B cell (primary cell): ENCODE measurements at regions not wholly inside any gene's neighbourhood (a gene's known extent, or its start where the extent isn't known, plus 50 kb on each side); places are given as distances from the start of the nearest gene placed in this dataset.

Experiments
- ATAC-seq: fragments of 200-7000 bp; cut with Tn5 transposase; one replicate; pipeline ENCODE4 v1.10.0; 2021; ENCODE audit warnings: low read depth, mild to moderate bottlenecking, moderate number of reproducible peaks, moderate library complexity
- CTCF ChIA-PET: fragments of 350-600 bp; sonication (Branson Sonifier 250); formaldehyde crosslinking; loops from one replicate; lab custom pipeline; 2021; ENCODE audit warnings: antibody characterized with exemption, inconsistent platforms; lab: Charles Lee
- POLR2A ChIA-PET: fragments of 350-600 bp; sonication (Branson Sonifier 250); formaldehyde crosslinking; loops from one replicate; lab custom pipeline; 2021; ENCODE audit warnings: antibody characterized with exemption; lab: Charles Lee
- DNase-seq: peaks from one replicate; pipeline ENCODE4 v3.0.0; 2013
- H2AFZ ChIP-seq: 2 replicates; pipeline ENCODE4 v1.6.1; 2012; ENCODE audit warnings: mild to moderate bottlenecking, low read depth, low read length; ENCODE audit not compliant: insufficient read depth, poor library complexity, severe bottlenecking
- H3K27ac ChIP-seq, 2 donors: 1 replicate in 1 of 2; 2 replicates in 1 of 2; pipeline ENCODE4 v1.5.1; 2012 to 2013; ENCODE audit warnings: low read length in 2 of 2, mild to moderate bottlenecking in 2 of 2, moderate library complexity in 1 of 2
- H3K27me3 ChIP-seq, 4 experiments: fragments of 200-600 bp in 1 of 4; sonication (generic) in 1 of 4; replicated peaks in 1 of 4; 1 replicate in 2 of 4; 2 replicates in 2 of 4; pipeline versions ENCODE4 v1.6.1 to v1.7.0; 2013 to 2016; ENCODE audit warnings: low read length in 3 of 4, mild to moderate bottlenecking in 2 of 4, mixed read lengths in 1 of 4, moderate library complexity in 1 of 4; ENCODE audit not compliant: insufficient read depth in 4 of 4, control insufficient read depth in 3 of 4; ENCODE audit errors: control extremely low read depth in 1 of 4
- H3K36me3 ChIP-seq, 2 experiments: replicated peaks in 1 of 2; 1 replicate in 1 of 2; 2 replicates in 1 of 2; pipeline versions ENCODE4 v1.6.1 to v1.7.1; 2013; ENCODE audit warnings: low read length in 1 of 2; ENCODE audit not compliant: insufficient read depth in 2 of 2, control insufficient read depth in 1 of 2; ENCODE audit errors: control extremely low read depth in 1 of 2, extremely low read depth in 1 of 2
- H3K4me1 ChIP-seq, 2 donors: fragments of 200-600 bp in 1 of 2; sonication (generic) in 1 of 2; 1 replicate in 1 of 2; 2 replicates in 1 of 2; pipeline versions ENCODE4 v1.5.1 to v1.6.1; 2013 to 2017; ENCODE audit warnings: low read length in 2 of 2; ENCODE audit not compliant: control insufficient read depth in 2 of 2, insufficient read depth in 2 of 2
- H3K4me2 ChIP-seq: replicated peaks from 2 replicates; pipeline ENCODE3; 2012; ENCODE audit warnings: mild to moderate bottlenecking, low read depth, low read length; ENCODE audit not compliant: poor library complexity, severe bottlenecking
- H3K4me3 ChIP-seq, 5 experiments: fragments of 200-600 bp in 1 of 5; sonication (generic) in 1 of 5; 1 replicate in 3 of 5; 2 replicates in 2 of 5; pipeline versions ENCODE4 v1.5.1 to v1.7.0; 2011 to 2016; ENCODE audit warnings: low read length in 4 of 5, mild to moderate bottlenecking in 4 of 5, low read depth in 2 of 5, control low read depth in 1 of 5, moderate library complexity in 1 of 5; ENCODE audit not compliant: insufficient read depth in 1 of 5; ENCODE audit errors: control extremely low read depth in 1 of 5, extremely low read depth in 1 of 5
- H3K79me2 ChIP-seq: fragments of 200-600 bp; sonication (generic); one replicate; pipeline ENCODE4 v1.6.0; 2016; ENCODE audit warnings: low read length; ENCODE audit not compliant: control insufficient read depth, insufficient read depth
- H3K9ac ChIP-seq: fragments of 200-600 bp; sonication (generic); 2 replicates; pipeline ENCODE4 v1.6.1; 2017; ENCODE audit warnings: mild to moderate bottlenecking, low read length, moderate library complexity
- H3K9me3 ChIP-seq, 3 donors: one replicate each; pipeline versions ENCODE4 v1.6.1 to v1.7.1; 2013; ENCODE audit warnings: low read length in 2 of 3; ENCODE audit not compliant: control insufficient read depth in 2 of 3, insufficient read depth in 1 of 3; ENCODE audit errors: control extremely low read depth in 1 of 3
- H4K20me1 ChIP-seq: 2 replicates; pipeline ENCODE4 v1.6.0; 2012; ENCODE audit warnings: mild to moderate bottlenecking, low read length; ENCODE audit not compliant: insufficient read depth, control insufficient read depth, poor library complexity, severe bottlenecking
- H3K27ac Mint-ChIP-seq: one replicate; pipeline ENCODE4 v1.8.0; 2021; ENCODE audit warnings: mixed read lengths
- H3K27me3 Mint-ChIP-seq: one replicate; pipeline ENCODE4 v1.8.0; 2021; ENCODE audit warnings: mixed read lengths
- H3K4me1 Mint-ChIP-seq: one replicate; pipeline ENCODE4 v1.8.0; 2021; ENCODE audit warnings: mixed read lengths
- H3K4me3 Mint-ChIP-seq: one replicate; pipeline ENCODE4 v1.8.0; 2021; ENCODE audit warnings: mixed read lengths
- H3K9me3 Mint-ChIP-seq: one replicate; pipeline ENCODE4 v1.8.0; 2022; ENCODE audit warnings: mixed read lengths; ENCODE audit not compliant: insufficient read depth
- CTCF ChIP-seq: fragments of 200-600 bp; IDR thresholded peaks from one replicate; pipeline ENCODE4 v1.8.0; 2022; ENCODE audit warnings: antibody characterized with exemption, mild to moderate bottlenecking
- EZH2 ChIP-seq: IDR thresholded peaks from 2 replicates; pipeline ENCODE4 v1.6.1; 2012; ENCODE audit warnings: borderline replicate concordance, low read depth, mild to moderate bottlenecking, moderate library complexity, low read length; ENCODE audit not compliant: insufficient read depth, poor library complexity, severe bottlenecking
- WGBS: methylation state at CpG from one replicate; pipeline ENCODE4 v1.1.5; 2013; ENCODE audit warnings: missing lambda C conversion rate; ENCODE audit not compliant: insufficient coverage; 5-methylcytosine and 5-hydroxymethylcytosine counted together
- intact Hi-C: fragments of 100-400 bp; cut with micrococcal nuclease; formaldehyde crosslinking; loops from one replicate; pipeline ENCODE4 v1.10.0; 2022

GRCh38 chr3:64450396-64450956 lies 225.2 kb upstream of the PRICKLE2 start:
- CTCF ChIA-PET: no interaction called here
- no peak overlapping the region for H3K4me3 ChIP-seq
- DNase-seq (no peak), ATAC-seq (no peak)
- peaks cover 38% of the 10 kb centered on the region for H3K27me3 Mint-ChIP-seq
- H2AFZ ChIP-seq: no peak overlapping the region
- no peaks in the 10 kb centered on the region for H3K4me1 ChIP-seq
- H3K27ac Mint-ChIP-seq: no peak overlapping the region
- no peaks in the 10 kb centered on the region for H3K79me2 ChIP-seq
- no peak overlapping the region for H3K9ac ChIP-seq
- no peaks in the 10 kb centered on the region for H3K9me3 ChIP-seq
- H4K20me1 ChIP-seq: no peaks in the 10 kb centered on the region
- no peak overlapping the region for H3K4me3 Mint-ChIP-seq
- H3K27ac ChIP-seq: no peak overlapping the region
- POLR2A ChIA-PET: no interaction called here
- no CpG with 5 or more reads among the region's 5 CpGs for WGBS
- H3K4me1 Mint-ChIP-seq: no peaks in the 10 kb centered on the region
- no peaks in the 10 kb centered on the region for H3K9me3 Mint-ChIP-seq
- TF ChIP-seq EZH2 (no peak), CTCF (no peak)
- intact Hi-C loops: no loop called here
- H3K4me2 ChIP-seq: no peak overlapping the region
- H3K27me3 ChIP-seq: peaks cover 0 to 10% (median 3%) of the 10 kb centered on the region in 4 experiments
- H3K36me3 ChIP-seq: no peaks in the 10 kb centered on the region

GRCh38 chr3:64449026-64449425 lies 223.8 kb upstream of the PRICKLE2 start:
- Mint-ChIP-seq H3K9me3 (no peaks in the 10 kb centered on the region), H3K4me3 (no peak overlapping the region), H3K4me1 (no peaks in the 10 kb centered on the region), H3K27me3 (peaks cover 46% of the 10 kb centered on the region), H3K27ac (no peak overlapping the region)
- Histone ChIP-seq H3K4me3 (no peak overlapping the region), H3K9ac (no peak overlapping the region), H3K27me3 (peaks cover 0 to 18% (median 6%) of the 10 kb centered on the region in 4 experiments), H2AFZ (no peak overlapping the region), H3K27ac (no peak overlapping the region), H4K20me1 (no peaks in the 10 kb centered on the region), H3K79me2 (no peaks in the 10 kb centered on the region), H3K4me1 (no peaks in the 10 kb centered on the region), H3K4me2 (no peak overlapping the region), H3K9me3 (peaks cover 0 to 3% (median 0%) of the 10 kb centered on the region in 3 donors), H3K36me3 (no peaks in the 10 kb centered on the region)
- POLR2A ChIA-PET: no interaction called here
- TF ChIP-seq CTCF (no peak), EZH2 (no peak)
- 80% methylated on average over 1 of the region's 2 CpGs for WGBS
- intact Hi-C loops: no loop called here
- no peak for ATAC-seq
- DNase-seq: no peak
- CTCF ChIA-PET: no interaction called here
